Esophagus squamous epithelium (tissue), 4 donors: ENCODE measurements at regions not wholly inside any gene's neighbourhood (a gene's known extent, or its start where the extent isn't known, plus 50 kb on each side); places are given as distances from the start of the nearest gene placed in this dataset.

Experiments used
- POLR2A ChIP-seq, 4 donors: fragments of 450-650 bp; IDR thresholded peaks; one replicate each; pipeline ENCODE4 v1.6.1; 2017; ENCODE audit warnings: antibody characterized with exemption in 4 of 4, mild to moderate bottlenecking in 4 of 4, moderate library complexity in 3 of 4
- TF ChIP-seq, protein P1 (sequence below), 6 experiments: fragments of 450-650 bp in 4 of 6; fragments of 200-600 bp in 2 of 6; sonication (generic) in 2 of 6; IDR thresholded peaks; one replicate each; pipeline ENCODE4 v1.5.1; 2016 to 2019; ENCODE audit warnings: antibody characterized with exemption in 6 of 6, mild to moderate bottlenecking in 4 of 6, moderate library complexity in 4 of 6

DNA sequence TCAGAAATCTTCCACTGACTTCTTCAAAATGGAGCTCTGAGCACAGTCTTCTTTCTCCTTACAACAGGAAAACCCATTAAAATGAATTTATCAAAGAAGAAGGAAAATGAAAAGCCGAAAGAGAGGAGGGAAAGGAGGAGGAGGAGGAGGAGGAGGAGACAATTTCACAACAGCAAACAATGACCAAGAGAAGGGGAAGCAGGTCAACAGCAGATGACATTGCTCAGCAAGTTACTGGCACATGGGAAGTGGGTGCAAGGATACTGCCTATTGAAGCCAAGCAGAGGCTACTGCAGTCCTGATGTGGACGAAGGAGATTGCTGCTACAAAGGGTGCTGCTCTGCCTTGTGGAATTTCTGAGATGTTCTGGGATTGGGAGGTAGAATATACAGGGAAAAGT, 140.0 kb upstream of the FOXN2 start:
- TF ChIP-seq, protein P1, sequence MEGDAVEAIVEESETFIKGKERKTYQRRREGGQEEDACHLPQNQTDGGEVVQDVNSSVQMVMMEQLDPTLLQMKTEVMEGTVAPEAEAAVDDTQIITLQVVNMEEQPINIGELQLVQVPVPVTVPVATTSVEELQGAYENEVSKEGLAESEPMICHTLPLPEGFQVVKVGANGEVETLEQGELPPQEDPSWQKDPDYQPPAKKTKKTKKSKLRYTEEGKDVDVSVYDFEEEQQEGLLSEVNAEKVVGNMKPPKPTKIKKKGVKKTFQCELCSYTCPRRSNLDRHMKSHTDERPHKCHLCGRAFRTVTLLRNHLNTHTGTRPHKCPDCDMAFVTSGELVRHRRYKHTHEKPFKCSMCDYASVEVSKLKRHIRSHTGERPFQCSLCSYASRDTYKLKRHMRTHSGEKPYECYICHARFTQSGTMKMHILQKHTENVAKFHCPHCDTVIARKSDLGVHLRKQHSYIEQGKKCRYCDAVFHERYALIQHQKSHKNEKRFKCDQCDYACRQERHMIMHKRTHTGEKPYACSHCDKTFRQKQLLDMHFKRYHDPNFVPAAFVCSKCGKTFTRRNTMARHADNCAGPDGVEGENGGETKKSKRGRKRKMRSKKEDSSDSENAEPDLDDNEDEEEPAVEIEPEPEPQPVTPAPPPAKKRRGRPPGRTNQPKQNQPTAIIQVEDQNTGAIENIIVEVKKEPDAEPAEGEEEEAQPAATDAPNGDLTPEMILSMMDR (IDR thresholded peaks at IDR 0.05) = no peak
- no peak for TF ChIP-seq POLR2A (IDR thresholded peaks at IDR 0.05)
